BE2C (cell line): ENCODE measurements at regions not wholly inside any gene's neighbourhood (a gene's known extent, or its start where the extent isn't known, plus 50 kb on each side); places are given as distances from the start of the nearest gene placed in this dataset.

Source experiments
- DNase-seq: peaks from one replicate; pipeline ENCODE4 v3.0.0-alpha.2; 2020
- H3K27me3 ChIP-seq: fragments of 250-450 bp; sonication (Bioruptor Pico); 2 replicates; pipeline ENCODE4 v1.5.1; 2020; ENCODE audit warnings: mild to moderate bottlenecking
- H3K36me3 ChIP-seq: fragments of 250-450 bp; sonication (Bioruptor Pico); 2 replicates; pipeline ENCODE4 v1.5.1; 2020; ENCODE audit warnings: mild to moderate bottlenecking
- H3K4me1 ChIP-seq: fragments of 250-450 bp; sonication (Bioruptor Pico); 2 replicates; pipeline ENCODE4 v1.5.1; 2020
- H3K4me3 ChIP-seq: 2 replicates; pipeline ENCODE4 v1.5.1; 2011; ENCODE audit warnings: low read depth, low read length
- H3K9me3 ChIP-seq: fragments of 250-450 bp; sonication (Bioruptor Pico); 2 replicates; pipeline ENCODE4 v1.5.1; 2020
- TF ChIP-seq, protein P1 (sequence below): IDR thresholded peaks from 2 replicates; pipeline ENCODE4 v1.5.1; 2012; ENCODE audit warnings: mild to moderate bottlenecking, low read depth, low read length

DNA sequence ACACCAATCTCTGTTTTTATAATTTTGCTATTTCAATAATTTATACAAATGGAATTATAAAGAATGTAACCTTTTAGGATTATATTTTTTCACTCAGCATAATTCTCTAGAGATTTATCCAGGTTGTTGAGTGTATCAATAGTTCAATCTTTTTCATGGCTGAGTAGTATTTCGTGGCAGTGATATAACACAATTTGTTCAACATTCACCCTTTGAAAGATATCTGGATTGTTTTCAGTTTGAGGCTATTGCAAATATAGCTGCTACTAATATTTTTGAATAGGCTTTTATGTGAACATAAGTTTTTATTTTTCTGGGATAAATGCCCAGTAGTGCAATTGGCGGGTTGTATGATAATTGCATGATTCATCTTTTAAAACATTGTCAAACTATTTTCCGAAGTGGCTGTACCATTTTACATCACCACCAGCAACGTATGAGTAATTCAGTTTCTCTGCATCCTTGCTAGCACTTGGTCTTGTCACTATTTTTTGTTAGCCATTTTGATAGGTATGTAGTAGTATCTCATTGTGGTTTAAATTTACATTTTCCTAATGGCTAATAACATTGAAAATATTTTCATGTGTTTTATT lies 55.6 kb upstream of the ABCD3 start:
- H3K4me1 ChIP-seq: no peaks in the 10 kb centered on the region
- no peaks in the 10 kb centered on the region for H3K27me3 ChIP-seq
- no peaks in the 10 kb centered on the region for H3K9me3 ChIP-seq
- no peak for DNase-seq
- H3K36me3 ChIP-seq: no peaks in the 10 kb centered on the region
- no peak overlapping the region for H3K4me3 ChIP-seq
- TF ChIP-seq, protein P1, sequence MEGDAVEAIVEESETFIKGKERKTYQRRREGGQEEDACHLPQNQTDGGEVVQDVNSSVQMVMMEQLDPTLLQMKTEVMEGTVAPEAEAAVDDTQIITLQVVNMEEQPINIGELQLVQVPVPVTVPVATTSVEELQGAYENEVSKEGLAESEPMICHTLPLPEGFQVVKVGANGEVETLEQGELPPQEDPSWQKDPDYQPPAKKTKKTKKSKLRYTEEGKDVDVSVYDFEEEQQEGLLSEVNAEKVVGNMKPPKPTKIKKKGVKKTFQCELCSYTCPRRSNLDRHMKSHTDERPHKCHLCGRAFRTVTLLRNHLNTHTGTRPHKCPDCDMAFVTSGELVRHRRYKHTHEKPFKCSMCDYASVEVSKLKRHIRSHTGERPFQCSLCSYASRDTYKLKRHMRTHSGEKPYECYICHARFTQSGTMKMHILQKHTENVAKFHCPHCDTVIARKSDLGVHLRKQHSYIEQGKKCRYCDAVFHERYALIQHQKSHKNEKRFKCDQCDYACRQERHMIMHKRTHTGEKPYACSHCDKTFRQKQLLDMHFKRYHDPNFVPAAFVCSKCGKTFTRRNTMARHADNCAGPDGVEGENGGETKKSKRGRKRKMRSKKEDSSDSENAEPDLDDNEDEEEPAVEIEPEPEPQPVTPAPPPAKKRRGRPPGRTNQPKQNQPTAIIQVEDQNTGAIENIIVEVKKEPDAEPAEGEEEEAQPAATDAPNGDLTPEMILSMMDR: no peak

DNA sequence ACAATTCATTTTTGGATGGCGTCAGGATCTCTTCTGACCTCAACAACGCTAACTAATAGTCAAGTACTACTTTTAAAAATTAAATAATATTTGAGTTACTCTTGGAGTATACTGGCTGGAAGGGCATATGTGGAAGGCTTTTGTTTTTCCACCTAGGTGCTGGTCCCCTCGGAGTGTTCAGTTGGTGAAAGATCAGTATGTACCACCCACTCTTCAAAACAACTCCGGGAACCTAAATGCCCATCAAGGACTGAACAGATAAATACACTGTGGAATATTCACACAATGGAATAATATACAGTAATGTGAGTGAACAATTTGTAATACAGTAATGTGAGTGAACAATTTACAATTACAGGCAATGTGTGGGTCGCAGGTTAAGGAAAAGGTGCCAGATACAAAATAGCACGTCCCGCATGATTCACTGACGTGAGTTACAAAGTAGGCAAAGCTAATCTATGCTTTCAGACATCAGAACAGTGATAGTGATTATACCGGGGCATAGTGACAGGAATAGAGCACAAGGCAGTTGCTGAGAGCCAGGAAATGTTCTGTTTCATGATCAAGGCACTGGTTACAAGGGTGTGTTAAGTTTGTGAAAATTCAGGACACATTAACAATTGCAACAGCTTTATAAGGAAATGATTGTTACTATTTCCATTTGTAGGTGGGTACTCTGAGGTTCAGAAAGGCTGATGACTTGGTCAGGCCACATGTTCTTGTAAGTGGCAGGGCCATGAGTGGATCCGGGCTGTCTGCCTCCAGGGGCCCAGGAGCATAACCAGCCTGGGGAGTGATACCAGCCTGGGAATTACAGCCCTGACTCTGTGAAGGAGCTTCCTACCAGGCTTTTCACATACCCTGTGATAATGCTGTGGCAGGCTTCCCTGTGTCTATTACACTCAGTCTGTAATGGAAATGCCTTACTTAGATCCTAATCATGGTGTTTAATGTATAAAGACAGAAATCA lies 59.3 kb upstream of the ABCD3 start:
- Histone ChIP-seq H3K4me3 (no peak overlapping the region), H3K9me3 (no peaks in the 10 kb centered on the region), H3K4me1 (no peaks in the 10 kb centered on the region), H3K27me3 (no peaks in the 10 kb centered on the region), H3K36me3 (no peaks in the 10 kb centered on the region)
- DNase-seq: peak; percentile 7
- TF ChIP-seq, protein P1: no peak

DNA sequence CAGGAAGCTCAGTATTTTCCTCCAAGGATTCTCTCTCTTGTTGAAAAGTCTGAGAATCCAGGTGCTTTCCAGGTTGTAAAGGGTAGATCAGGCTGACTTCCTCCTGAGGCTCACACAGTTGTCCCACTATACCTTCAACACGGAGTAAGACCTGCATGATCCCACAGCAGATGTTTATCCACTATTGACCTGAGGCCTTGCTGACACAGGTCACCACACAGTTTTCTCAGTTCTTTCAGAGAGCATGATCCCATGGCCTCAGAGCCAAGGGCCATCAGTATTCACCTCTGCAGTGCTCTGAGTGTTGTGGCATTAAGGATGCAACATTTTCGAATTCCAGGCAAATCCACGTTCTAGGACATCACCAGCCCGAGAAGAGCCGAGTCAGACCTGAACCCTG lies 60.5 kb upstream of the ABCD3 start:
- Histone ChIP-seq H3K27me3 (no peaks in the 10 kb centered on the region), H3K36me3 (no peaks in the 10 kb centered on the region), H3K4me1 (no peaks in the 10 kb centered on the region), H3K9me3 (no peaks in the 10 kb centered on the region), H3K4me3 (no peak overlapping the region)
- DNase-seq: no peak
- TF ChIP-seq, protein P1: no peak

DNA sequence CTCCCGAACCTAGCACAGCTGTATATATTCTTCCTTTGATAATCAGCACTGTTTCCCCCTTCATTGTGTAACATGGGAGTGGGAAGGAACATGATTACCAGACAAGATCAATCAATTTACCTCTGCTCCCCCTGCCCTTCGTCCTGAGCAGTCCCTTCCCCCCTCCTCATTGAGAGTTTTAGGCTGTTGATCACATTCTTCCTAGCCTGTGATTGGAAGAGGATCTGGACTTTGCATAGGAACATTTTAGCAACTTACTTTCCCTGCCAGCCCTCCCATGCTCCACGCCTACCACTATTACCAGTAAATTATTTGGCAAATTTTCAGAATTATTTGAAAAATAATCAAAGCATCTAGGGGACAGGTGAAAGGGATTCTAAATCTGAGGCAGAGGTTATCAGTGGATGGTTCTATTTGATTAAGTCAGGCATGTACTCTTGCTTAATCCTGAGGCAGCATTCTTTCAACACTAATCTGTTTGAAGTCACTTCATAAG lies 62.7 kb upstream of the ABCD3 start:
- Histone ChIP-seq H3K27me3 (no peaks in the 10 kb centered on the region), H3K4me1 (no peaks in the 10 kb centered on the region), H3K9me3 (no peaks in the 10 kb centered on the region), H3K4me3 (no peak overlapping the region), H3K36me3 (no peaks in the 10 kb centered on the region)
- TF ChIP-seq, protein P1: no peak
- no peak for DNase-seq

DNA sequence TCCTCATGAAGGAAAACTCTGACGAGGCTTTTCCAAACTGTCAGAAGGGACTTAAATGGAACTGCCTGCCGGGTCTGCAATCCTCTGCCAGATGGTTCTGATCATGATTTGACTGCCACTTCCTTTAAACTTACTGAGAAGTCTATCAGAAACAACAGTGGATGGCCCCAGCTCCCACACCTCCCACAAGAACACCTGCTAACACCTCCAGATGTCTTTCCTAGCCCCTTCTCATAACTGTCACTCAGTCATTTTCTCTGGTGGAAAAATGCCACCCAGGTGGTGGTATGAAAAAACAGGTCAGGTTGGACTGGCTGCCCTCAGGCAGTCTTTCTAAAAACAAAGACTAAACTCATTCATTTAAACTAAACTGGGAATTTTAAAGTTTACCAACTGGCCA lies 66.7 kb upstream of the ABCD3 start:
- TF ChIP-seq, protein P1: no peak
- no peaks in the 10 kb centered on the region for H3K9me3 ChIP-seq
- H3K36me3 ChIP-seq: no peaks in the 10 kb centered on the region
- no peak overlapping the region for H3K4me3 ChIP-seq
- DNase-seq: no peak
- no peaks in the 10 kb centered on the region for H3K4me1 ChIP-seq
- no peaks in the 10 kb centered on the region for H3K27me3 ChIP-seq
